Upper lobe of left lung (tissue), 6 donors: ENCODE measurements at regions not wholly inside any gene's neighbourhood (a gene's known extent, or its start where the extent isn't known, plus 50 kb on each side); places are given as distances from the start of the nearest gene placed in this dataset.
"Not testable (repeated sequence)": the region's sequence is repeated elsewhere in the genome, so short reads cannot be mapped to it uniquely, and the experiment has no call there.

Experiments
- ATAC-seq, 2 donors: fragments of 200-7000 bp; cut with Tn5 transposase; one replicate each; pipeline ENCODE4 v1.9.1; 2022; ENCODE audit warnings: mild to moderate bottlenecking in 2 of 2, moderate library complexity in 2 of 2; ENCODE audit not compliant: low FRiP score in 2 of 2
- DNase-seq, 2 donors: peaks; one replicate each; pipeline ENCODE4 v3.0.0-alpha.2; 2019 to 2020
- H3K27ac ChIP-seq, 4 donors: fragments of 200-600 bp; sonication (generic); one replicate each; pipeline ENCODE4 v1.5.1; 2016 to 2019
- H3K27me3 ChIP-seq, 4 donors: fragments of 200-600 bp; sonication (generic); one replicate each; pipeline ENCODE4 v1.5.1; 2017 to 2019
- H3K36me3 ChIP-seq, 4 donors: fragments of 200-600 bp; sonication (generic); one replicate each; pipeline ENCODE4 v1.5.1; 2016 to 2019
- H3K4me1 ChIP-seq, 4 donors: fragments of 200-600 bp; sonication (generic); one replicate each; pipeline ENCODE4 v1.5.1; 2018 to 2019
- H3K4me3 ChIP-seq, 4 donors: fragments of 200-600 bp; sonication (generic); one replicate each; pipeline ENCODE4 v1.5.1; 2017 to 2019; ENCODE audit warnings: mild to moderate bottlenecking in 2 of 4, moderate library complexity in 1 of 4
- H3K9me3 ChIP-seq, 4 donors: fragments of 200-600 bp; sonication (generic); one replicate each; pipeline ENCODE4 v1.5.1; 2018 to 2019
- EP300 ChIP-seq, 4 donors: sonication (generic); formaldehyde crosslinking; IDR thresholded peaks; one replicate each; pipeline ENCODE4 v1.5.1; 2017; ENCODE audit warnings: antibody characterized with exemption in 4 of 4, control low read depth in 2 of 4
- POLR2A ChIP-seq, 4 donors: fragments of 450-650 bp; IDR thresholded peaks; one replicate each; pipeline ENCODE4 v1.5.1; 2016 to 2017; ENCODE audit warnings: antibody characterized with exemption in 4 of 4, mild to moderate bottlenecking in 2 of 4
- POLR2AphosphoS5 ChIP-seq, 2 donors: sonication (generic); formaldehyde crosslinking; IDR thresholded peaks; one replicate each; pipeline ENCODE4 v1.5.1; 2017; ENCODE audit warnings: antibody characterized with exemption in 2 of 2
- WGBS, 2 donors: methylation state at CpG; one replicate each; pipeline ENCODE4 v1.1.5; 2017 to 2018; 5-methylcytosine and 5-hydroxymethylcytosine counted together
- TF ChIP-seq, protein P1 (sequence below), 6 experiments: fragments of 450-650 bp in 4 of 6; fragments of 200-600 bp in 2 of 6; sonication (generic) in 2 of 6; IDR thresholded peaks; one replicate each; pipeline ENCODE4 v1.5.1; 2016 to 2019; ENCODE audit warnings: antibody characterized with exemption in 6 of 6
- donor health status: DM: no; HTN: no; CAD: no; lungs with moderate emphysema.
- donor health status: DM: no; HTN: yes; CAD: no; lungs with severe emphysema.

DNA sequence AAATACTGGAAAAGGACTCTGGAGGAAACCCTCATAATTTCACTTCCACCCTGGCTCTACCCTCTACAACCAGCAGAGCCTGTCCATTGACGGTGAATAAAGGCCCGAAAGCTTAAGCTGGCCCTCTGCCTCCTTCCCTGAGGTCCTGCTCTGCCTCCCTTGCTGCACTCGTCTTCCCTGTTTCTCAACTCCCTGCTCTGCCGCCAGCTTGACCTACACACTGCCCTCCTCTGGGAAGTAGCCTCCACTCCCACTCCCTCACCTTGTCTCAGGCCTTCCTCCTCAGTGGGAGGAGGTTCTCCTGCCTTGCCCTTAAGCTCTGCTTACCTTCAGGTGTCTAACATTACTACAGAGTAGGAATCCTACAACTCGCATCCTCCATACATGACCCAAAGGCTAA, 608.6 kb upstream of the NR3C2 start:
- H3K27ac ChIP-seq = no peak overlapping the region
- no peaks in the 10 kb centered on the region for H3K9me3 ChIP-seq
- H3K4me1 ChIP-seq = no peaks in the 10 kb centered on the region
- H3K4me3 ChIP-seq = no peak overlapping the region
- WGBS, 2 donors = 79 to 92% methylated on average over 5 of the region's 5 CpGs
- TF ChIP-seq POLR2AphosphoS5 (IDR thresholded peaks at IDR 0.05) (no peak), EP300 (IDR thresholded peaks at IDR 0.05) (no peak), POLR2A (IDR thresholded peaks at IDR 0.05) (no peak)
- TF ChIP-seq, protein P1, sequence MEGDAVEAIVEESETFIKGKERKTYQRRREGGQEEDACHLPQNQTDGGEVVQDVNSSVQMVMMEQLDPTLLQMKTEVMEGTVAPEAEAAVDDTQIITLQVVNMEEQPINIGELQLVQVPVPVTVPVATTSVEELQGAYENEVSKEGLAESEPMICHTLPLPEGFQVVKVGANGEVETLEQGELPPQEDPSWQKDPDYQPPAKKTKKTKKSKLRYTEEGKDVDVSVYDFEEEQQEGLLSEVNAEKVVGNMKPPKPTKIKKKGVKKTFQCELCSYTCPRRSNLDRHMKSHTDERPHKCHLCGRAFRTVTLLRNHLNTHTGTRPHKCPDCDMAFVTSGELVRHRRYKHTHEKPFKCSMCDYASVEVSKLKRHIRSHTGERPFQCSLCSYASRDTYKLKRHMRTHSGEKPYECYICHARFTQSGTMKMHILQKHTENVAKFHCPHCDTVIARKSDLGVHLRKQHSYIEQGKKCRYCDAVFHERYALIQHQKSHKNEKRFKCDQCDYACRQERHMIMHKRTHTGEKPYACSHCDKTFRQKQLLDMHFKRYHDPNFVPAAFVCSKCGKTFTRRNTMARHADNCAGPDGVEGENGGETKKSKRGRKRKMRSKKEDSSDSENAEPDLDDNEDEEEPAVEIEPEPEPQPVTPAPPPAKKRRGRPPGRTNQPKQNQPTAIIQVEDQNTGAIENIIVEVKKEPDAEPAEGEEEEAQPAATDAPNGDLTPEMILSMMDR (IDR thresholded peaks at IDR 0.05) = no peak
- ATAC-seq (peak in 1 of 2 donors; percentile 43), DNase-seq (no peak)
- H3K36me3 ChIP-seq = no peaks in the 10 kb centered on the region
- H3K27me3 ChIP-seq = no peaks in the 10 kb centered on the region

DNA sequence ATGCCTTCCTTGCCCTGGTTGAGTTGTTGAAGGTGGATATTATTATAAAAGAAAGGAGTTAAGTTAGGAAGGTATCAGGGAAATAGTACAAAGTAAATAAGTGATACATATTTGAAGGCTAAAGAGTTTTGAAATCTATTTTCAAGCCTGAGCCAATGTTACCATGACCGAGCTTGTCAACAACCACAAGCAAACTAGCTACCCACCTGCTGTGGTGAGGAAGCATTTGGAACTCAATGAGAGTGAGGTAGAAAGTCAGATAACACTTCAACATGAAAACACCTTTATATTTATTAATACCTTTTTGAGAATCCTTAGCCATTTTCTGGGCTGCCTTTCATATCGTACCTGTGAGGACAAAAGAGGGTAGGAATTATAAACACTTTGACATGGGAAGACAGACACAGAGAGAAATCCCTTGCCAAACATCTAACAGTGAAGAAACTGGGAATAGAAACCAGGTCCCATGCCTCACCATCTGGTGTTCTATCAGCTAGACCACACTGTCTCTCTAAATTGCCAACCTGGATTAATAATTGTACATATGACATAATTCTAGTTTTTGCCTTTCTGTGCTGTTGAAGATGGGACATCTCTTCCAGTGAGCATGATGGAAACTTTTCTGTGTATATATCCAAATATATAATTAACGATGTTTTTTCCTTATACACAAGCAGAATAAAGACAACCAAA, 606.4 kb upstream of the NR3C2 start:
- TF ChIP-seq EP300 (IDR thresholded peaks at IDR 0.05) (no peak), POLR2AphosphoS5 (IDR thresholded peaks at IDR 0.05) (no peak), POLR2A (IDR thresholded peaks at IDR 0.05) (no peak)
- TF ChIP-seq, protein P1 (IDR thresholded peaks at IDR 0.05) = no peak
- H3K36me3 ChIP-seq = no peaks in the 10 kb centered on the region
- no peak for ATAC-seq
- WGBS, 2 donors = 88 to 91% methylated on average over 3 of the region's 3 CpGs
- H3K9me3 ChIP-seq = no peaks in the 10 kb centered on the region
- H3K4me1 ChIP-seq = no peaks in the 10 kb centered on the region
- no peak overlapping the region for H3K4me3 ChIP-seq
- H3K27ac ChIP-seq = no peak overlapping the region
- DNase-seq = no peak
- no peaks in the 10 kb centered on the region for H3K27me3 ChIP-seq

DNA sequence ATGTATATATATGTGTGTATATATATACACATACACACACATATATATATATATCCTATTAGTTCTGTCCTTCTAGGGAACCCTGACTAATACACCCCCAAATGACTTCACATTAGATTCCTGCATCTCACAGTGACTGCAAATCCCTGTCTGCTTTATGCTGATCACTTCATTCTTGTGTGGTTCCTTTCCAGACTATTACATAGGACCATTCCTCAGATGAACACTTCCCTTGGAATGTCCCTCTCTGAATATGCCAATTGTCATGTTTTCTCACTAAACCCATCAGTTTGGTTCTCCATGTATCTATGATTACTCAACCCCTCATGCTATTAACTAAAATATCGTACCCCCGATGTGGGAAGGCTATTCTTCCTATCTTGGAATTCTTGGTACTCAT, 605.2 kb upstream of the NR3C2 start:
- Histone ChIP-seq H3K4me3 (no peak overlapping the region), H3K27ac (no peak overlapping the region), H3K27me3 (no peaks in the 10 kb centered on the region), H3K36me3 (no peaks in the 10 kb centered on the region), H3K4me1 (no peaks in the 10 kb centered on the region), H3K9me3 (no peaks in the 10 kb centered on the region)
- WGBS, 2 donors = 94 to 98% methylated on average over 2 of the region's 2 CpGs
- ATAC-seq (no peak), DNase-seq (no peak)
- TF ChIP-seq POLR2A (IDR thresholded peaks at IDR 0.05) (no peak), EP300 (IDR thresholded peaks at IDR 0.05) (no peak), POLR2AphosphoS5 (IDR thresholded peaks at IDR 0.05) (no peak)
- TF ChIP-seq, protein P1 (IDR thresholded peaks at IDR 0.05) = no peak

DNA sequence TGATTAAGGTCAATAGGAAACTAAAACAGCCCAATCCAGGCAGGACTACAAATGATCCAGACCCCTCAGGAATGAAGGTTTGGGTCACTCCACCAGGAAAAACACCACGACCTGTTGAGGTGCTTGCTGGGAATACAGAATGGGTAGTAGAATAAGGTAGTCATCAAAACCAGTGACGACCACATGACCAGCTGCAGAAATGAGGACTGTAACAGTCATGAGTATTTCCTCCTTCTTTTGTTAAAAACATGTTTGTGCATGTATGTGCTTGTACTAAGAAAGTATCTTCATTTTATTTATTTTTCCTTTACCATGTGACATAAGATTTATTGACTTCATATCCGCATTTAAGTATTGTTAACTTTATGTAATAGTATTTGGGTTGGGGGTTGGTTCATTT, 603.5 kb upstream of the NR3C2 start:
- DNase-seq = no peak
- no peaks in the 10 kb centered on the region for H3K36me3 ChIP-seq
- no peak overlapping the region for H3K4me3 ChIP-seq
- ATAC-seq = no peak
- TF ChIP-seq POLR2AphosphoS5 (IDR thresholded peaks at IDR 0.05) (no peak), EP300 (IDR thresholded peaks at IDR 0.05) (no peak), POLR2A (IDR thresholded peaks at IDR 0.05) (no peak)
- TF ChIP-seq, protein P1 (IDR thresholded peaks at IDR 0.05) = no peak
- H3K4me1 ChIP-seq = no peaks in the 10 kb centered on the region
- no peaks in the 10 kb centered on the region for H3K27me3 ChIP-seq
- 75 to 83% methylated on average over 3 of the region's 3 CpGs for WGBS, 2 donors
- no peaks in the 10 kb centered on the region for H3K9me3 ChIP-seq
- no peak overlapping the region for H3K27ac ChIP-seq

DNA sequence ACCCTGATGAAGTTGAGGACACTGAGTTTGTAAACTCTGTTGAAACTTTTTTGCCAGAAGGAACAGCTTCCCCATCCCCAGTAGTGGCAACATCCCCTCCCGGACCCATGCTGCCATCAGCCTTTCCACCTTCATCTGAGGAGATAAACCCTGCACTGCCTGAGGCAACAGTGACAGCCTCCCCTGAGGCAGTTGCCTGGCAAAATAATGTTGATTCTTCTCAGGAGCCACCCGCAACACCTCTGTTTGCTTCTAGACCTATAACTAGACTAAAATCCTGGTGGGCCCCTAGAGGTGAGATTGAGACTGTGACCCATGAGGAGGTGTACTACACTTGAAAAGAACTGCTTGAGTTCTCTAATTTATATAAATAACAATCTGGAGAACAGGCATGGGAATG, 597.6 kb upstream of the NR3C2 start:
- not testable (repeated sequence) for H3K36me3 ChIP-seq, H3K9me3 ChIP-seq, H3K27ac ChIP-seq, DNase-seq, H3K27me3 ChIP-seq, ATAC-seq, H3K4me3 ChIP-seq, H3K4me1 ChIP-seq
- WGBS, 2 donors = 88 to 95% methylated on average over 2 of the region's 2 CpGs
